ENCODE measurements at regions not wholly inside any gene's neighbourhood (a gene's known extent, or its start where the extent isn't known, plus 50 kb on each side); places are given as distances from the start of the nearest gene placed in this dataset.
"Not testable (repeated sequence)": the region's sequence is repeated elsewhere in the genome, so short reads cannot be mapped to it uniquely, and the experiment has no call there.

DNA sequence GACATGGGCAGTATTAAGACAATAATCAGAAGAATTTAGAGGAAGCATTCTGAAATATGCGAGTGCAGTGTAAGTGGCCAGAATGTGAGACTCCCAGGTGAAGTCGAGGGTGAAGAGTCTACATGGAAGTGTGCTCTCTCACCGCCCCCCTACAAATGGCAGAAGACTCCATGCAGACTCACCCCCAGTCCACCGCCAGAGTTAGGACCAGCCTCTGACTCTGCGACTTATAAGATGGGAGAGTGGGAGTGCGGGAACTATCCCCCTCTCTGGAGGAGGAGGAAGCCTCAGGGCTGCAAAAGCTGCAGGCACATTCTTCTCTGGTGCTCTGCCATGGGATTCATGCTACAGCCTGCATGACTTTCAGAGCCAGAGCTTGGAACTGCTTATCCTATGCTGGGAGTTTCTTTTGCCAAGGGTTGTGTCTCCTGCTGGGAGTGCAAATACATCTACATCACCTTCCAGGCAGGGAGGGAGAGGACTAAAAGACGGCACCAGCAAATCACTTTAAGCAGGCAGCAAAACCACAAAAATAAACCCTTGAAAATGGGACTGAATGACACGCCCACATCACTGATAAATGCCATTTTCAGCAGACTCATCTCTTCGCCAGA, 206.7 kb upstream of the SULF2 start:
- TF ChIP-seq, protein P1, sequence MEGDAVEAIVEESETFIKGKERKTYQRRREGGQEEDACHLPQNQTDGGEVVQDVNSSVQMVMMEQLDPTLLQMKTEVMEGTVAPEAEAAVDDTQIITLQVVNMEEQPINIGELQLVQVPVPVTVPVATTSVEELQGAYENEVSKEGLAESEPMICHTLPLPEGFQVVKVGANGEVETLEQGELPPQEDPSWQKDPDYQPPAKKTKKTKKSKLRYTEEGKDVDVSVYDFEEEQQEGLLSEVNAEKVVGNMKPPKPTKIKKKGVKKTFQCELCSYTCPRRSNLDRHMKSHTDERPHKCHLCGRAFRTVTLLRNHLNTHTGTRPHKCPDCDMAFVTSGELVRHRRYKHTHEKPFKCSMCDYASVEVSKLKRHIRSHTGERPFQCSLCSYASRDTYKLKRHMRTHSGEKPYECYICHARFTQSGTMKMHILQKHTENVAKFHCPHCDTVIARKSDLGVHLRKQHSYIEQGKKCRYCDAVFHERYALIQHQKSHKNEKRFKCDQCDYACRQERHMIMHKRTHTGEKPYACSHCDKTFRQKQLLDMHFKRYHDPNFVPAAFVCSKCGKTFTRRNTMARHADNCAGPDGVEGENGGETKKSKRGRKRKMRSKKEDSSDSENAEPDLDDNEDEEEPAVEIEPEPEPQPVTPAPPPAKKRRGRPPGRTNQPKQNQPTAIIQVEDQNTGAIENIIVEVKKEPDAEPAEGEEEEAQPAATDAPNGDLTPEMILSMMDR (IDR thresholded peaks at IDR 0.05; ENCODE audit: low read length, missing control alignments) = no peak
- no peak overlapping the region for H3K4me3 ChIP-seq (replicated peaks; ENCODE audit: low read depth, low read length)
- DNase-seq (ENCODE audit: low read depth) = no peak

DNA sequence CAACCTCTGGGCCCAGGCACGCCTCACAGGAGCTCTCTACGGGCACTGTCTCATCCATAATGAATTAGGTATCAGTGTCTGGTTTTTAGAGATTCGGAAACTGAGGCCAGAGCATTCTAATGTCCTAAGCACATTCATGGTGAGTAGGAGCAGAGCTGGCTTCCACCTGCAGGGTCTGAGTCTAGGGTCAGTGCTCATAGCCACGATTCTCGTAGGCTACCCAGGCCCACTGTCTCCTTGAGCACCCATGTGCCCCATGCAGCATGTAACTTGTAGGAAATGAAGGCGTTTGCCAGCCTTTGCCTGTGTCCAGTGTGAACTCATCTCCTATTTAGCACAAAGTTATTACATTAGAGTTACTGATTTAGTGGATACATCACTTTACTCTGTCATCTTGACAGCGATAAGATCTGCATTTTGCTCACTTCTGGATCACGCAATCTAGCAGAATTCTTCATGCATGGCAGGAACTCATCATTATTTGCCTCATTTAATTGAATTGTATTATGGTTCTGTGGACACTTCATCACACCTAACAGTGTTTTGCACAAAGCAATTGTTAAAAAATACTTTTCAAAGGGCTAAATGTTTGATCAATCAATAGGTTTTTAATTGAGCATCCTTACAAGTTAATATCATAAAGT, 205.3 kb upstream of the SULF2 start:
- DNase-seq (ENCODE audit: low read depth) = no peak
- no peak overlapping the region for H3K4me3 ChIP-seq (replicated peaks; ENCODE audit: low read depth, low read length)
- TF ChIP-seq, protein P1 (IDR thresholded peaks at IDR 0.05; ENCODE audit: low read length, missing control alignments) = no peak

DNA sequence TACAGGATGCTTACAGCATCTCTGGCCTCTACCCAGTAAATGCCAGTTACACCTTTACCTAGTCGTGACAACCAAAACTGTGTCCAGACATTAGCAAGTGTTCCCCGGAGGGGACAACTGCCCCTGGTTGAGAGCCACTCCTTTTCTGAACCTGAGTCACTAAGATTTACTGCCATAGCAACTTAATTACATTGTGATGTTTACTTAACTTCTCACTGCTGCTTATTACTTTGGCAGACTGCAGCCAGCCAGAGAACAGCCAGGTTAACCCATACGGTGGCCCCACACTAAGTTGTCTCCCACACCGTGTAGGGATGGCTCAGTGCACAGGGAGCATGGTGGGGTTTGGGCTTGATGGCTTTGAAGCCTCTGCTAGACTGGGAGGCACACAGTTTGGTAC, 204.7 kb upstream of the SULF2 start:
- TF ChIP-seq, protein P1 (IDR thresholded peaks at IDR 0.05; ENCODE audit: low read length, missing control alignments) = no peak
- no peak for DNase-seq (ENCODE audit: low read depth)
- H3K4me3 ChIP-seq (replicated peaks; ENCODE audit: low read depth, low read length) = no peak overlapping the region

DNA sequence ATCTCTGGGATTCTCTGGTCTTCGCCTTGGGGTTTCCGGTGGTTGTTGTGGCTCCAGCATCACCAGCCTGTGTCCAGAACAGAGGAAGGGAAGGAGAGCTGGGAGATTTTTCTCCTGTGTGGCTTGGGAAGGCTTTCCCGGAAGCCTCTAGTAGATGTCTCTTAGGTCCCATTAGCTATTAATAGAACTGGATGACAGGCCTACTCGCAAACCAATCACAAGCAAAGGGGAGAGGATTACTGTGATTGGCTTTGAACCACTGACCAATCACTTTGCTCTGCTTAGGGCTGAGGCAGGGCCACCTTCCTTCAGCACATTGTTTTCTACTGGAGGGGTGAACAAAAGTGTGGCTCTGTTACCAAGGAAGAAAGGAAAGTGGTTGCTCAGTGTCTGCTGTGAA, 203.4 kb upstream of the SULF2 start:
- no peak overlapping the region for H3K4me3 ChIP-seq (replicated peaks; ENCODE audit: low read depth, low read length)
- no peak for DNase-seq (ENCODE audit: low read depth)
- TF ChIP-seq, protein P1 (IDR thresholded peaks at IDR 0.05; ENCODE audit: low read length, missing control alignments) = no peak

DNA sequence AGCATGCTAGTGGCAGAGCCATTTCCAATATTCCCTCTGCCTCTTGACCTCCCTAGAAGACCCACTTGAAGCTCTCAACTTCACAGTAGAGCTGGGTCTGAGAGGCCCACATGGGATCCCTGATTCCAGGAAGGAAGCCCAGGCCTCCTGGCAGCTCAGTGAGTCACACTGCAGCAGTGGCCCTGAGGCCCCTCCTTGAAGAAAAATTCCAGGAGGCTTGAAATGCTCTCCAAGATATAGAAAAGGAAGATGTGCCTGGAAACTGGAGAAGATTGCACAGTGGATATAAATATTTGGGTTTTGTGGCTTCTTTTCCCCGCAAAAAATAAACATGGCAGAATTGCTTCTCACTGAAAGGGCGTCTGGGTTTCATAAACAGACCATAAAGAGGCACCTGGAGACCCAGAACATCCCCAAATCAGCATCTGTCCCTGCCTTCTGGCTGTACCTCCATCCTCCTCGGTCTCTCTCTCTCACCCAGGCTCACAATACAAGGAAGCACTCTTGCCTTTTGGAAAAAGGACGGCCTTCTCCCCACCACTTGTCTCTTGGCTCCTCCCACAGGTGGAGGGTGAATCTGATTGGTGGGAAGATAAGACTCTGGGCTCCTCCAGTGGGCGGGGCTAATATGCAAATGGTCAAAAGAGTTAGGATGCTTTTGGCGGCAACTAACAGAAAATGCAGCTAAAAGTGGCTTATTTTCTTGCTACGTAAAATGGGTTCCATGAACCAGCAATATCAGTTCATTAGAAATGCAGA, 200.0 kb upstream of the SULF2 start:
- H3K4me3 ChIP-seq (replicated peaks; ENCODE audit: low read depth, low read length) = no peak overlapping the region
- peak; percentile 55 for DNase-seq (ENCODE audit: low read depth)
- TF ChIP-seq, protein P1 (IDR thresholded peaks at IDR 0.05; ENCODE audit: low read length, missing control alignments) = no peak

DNA sequence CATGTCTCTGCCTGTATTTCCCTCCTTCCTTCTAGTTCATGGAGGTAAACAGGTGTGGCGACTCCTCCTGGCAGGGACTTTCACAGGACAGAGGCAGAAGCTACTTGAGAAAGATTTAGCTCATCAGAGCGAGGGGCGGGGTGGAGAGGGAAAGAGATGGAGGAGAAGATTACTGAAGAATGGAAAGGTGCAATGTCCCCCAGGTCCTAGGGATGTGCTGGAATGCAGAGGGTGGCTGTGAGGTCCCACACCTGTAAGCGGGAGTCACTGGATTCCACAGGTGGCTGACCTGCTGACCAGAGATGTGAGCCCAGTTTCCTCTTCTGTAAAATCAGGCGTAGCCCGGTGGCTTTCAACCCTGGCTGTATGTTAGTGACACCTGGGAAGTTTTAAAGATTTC, 199.2 kb upstream of the SULF2 start:
- TF ChIP-seq, protein P1 (IDR thresholded peaks at IDR 0.05; ENCODE audit: low read length, missing control alignments) = no peak
- no peak for DNase-seq (ENCODE audit: low read depth)
- no peak overlapping the region for H3K4me3 ChIP-seq (replicated peaks; ENCODE audit: low read depth, low read length)

- not testable (repeated sequence) for DNase-seq (ENCODE audit: low read depth); H3K4me3 ChIP-seq (replicated peaks; ENCODE audit: low read depth, low read length)
Measured at GRCh38 chr20:47983642-47984041, 198.4 kb upstream of the SULF2 start.

Measured in fibroblast of pulmonary artery (primary cell).